DOHH2 (cell line): ENCODE measurements at regions not wholly inside any gene's neighbourhood (a gene's known extent, or its start where the extent isn't known, plus 50 kb on each side); places are given as distances from the start of the nearest gene placed in this dataset.

Experiments
- CTCF ChIP-seq: fragments of 200-600 bp; sonication (generic); IDR thresholded peaks from one replicate; pipeline ENCODE4 v1.5.1; 2014; ENCODE audit warnings: antibody characterized with exemption, mild to moderate bottlenecking, low read depth, low read length; ENCODE audit not compliant: poor library complexity, severe bottlenecking
- EZH2phosphoT487 ChIP-seq: fragments of 200-600 bp; sonication (generic); IDR thresholded peaks from 2 replicates; pipeline ENCODE4 v1.6.1; 2017; ENCODE audit warnings: borderline replicate concordance, mild to moderate bottlenecking, antibody characterized with exemption, low read length, moderate library complexity, mixed read lengths

GRCh38 chr12:91857813-91858542 is 287.7 kb downstream of the BTG1 start:
- TF ChIP-seq CTCF (no peak), EZH2phosphoT487 (no peak)
